ENCODE measurements at regions not wholly inside any gene's neighbourhood (a gene's known extent, or its start where the extent isn't known, plus 50 kb on each side); places are given as distances from the start of the nearest gene placed in this dataset.

- TF ChIP-seq ZBTB7A (IDR thresholded peaks at IDR 0.05; ENCODE audit: low read depth) (no peak), YY1 (IDR thresholded peaks at IDR 0.05; ENCODE audit: low read depth) (no peak), MAX (IDR thresholded peaks at IDR 0.05) (no peak), RAD21 (IDR thresholded peaks at IDR 0.05; ENCODE audit: low read depth) (no peak)
Observed at GRCh38 chr6:144400321-144400720, 115.2 kb downstream of the UTRN start.
